IMR-90 (cell line): ENCODE measurements at regions not wholly inside any gene's neighbourhood (a gene's known extent, or its start where the extent isn't known, plus 50 kb on each side); places are given as distances from the start of the nearest gene placed in this dataset.

Experiments used
- ATAC-seq: fragments of 200-7000 bp; cut with Tn5 transposase; 2 replicates; pipeline ENCODE4 v1.9.1; 2020; ENCODE audit warnings: low read depth, mild to moderate bottlenecking, moderate library complexity
- BruUV-seq: library from RNA; stranded (reverse); fragments of 400-500 nt; replicated peaks from 2 replicates; lab custom pipeline; 2021; lab: Mats Ljungman, UMichigan
- CTCF ChIA-PET: fragments of 300-600 bp; formaldehyde crosslinking; extraction: SDS; loops from one replicate; lab custom pipeline; 2021; ENCODE audit warnings: antibody characterized with exemption; lab: Yijun Ruan, JAX
- POLR2A ChIA-PET: fragments of 300-600 bp; sonication (Branson Sonifier 250); formaldehyde crosslinking; loops from one replicate; lab custom pipeline; 2022; ENCODE audit warnings: antibody characterized with exemption; ENCODE audit not compliant: unreplicated experiment; lab: Charles Lee
- DNase-seq: peaks from one replicate; pipeline ENCODE4 v3.0.0; 2013
- H2AFZ ChIP-seq: replicated peaks from 2 replicates; pipeline ENCODE3; 2013; ENCODE audit warnings: low read length, mild to moderate bottlenecking; ENCODE audit not compliant: poor library complexity
- H2AK5ac ChIP-seq: 2 replicates; pipeline ENCODE4 v1.6.1; 2013; ENCODE audit warnings: low read depth, low read length, inconsistent platforms
- H2AK9ac ChIP-seq: replicated peaks from 2 replicates; pipeline ENCODE3; 2013; ENCODE audit warnings: mild to moderate bottlenecking, low read depth, low read length, moderate library complexity; ENCODE audit not compliant: poor library complexity
- H2BK120ac ChIP-seq: 2 replicates; pipeline ENCODE4 v1.6.1; 2013; ENCODE audit warnings: low read depth, low read length, inconsistent platforms
- H2BK15ac ChIP-seq: 3 replicates; pipeline ENCODE4 v1.6.1; 2013; ENCODE audit warnings: low read depth, low read length, inconsistent platforms
- H2BK20ac ChIP-seq: 2 replicates; pipeline ENCODE4 v1.6.1; 2013; ENCODE audit warnings: low read depth, mild to moderate bottlenecking, inconsistent platforms, low read length, moderate library complexity
- H2BK5ac ChIP-seq: 2 replicates; pipeline ENCODE4 v1.6.1; 2013; ENCODE audit warnings: mild to moderate bottlenecking, low read depth, low read length, inconsistent platforms; ENCODE audit not compliant: poor library complexity, severe bottlenecking
- H3K14ac ChIP-seq: replicated peaks from 2 replicates; pipeline ENCODE4 v1.6.1; 2013; ENCODE audit warnings: low read depth, low read length, inconsistent platforms
- H3K18ac ChIP-seq: 2 replicates; pipeline ENCODE4 v1.6.1; 2013; ENCODE audit warnings: low read depth, low read length, control low read depth
- H3K23ac ChIP-seq: 2 replicates; pipeline ENCODE4 v1.6.1; 2013; ENCODE audit warnings: low read depth, low read length, inconsistent platforms
- H3K27ac ChIP-seq: 2 replicates; pipeline ENCODE4 v1.5.1; 2013; ENCODE audit warnings: mild to moderate bottlenecking, control low read depth, low read length; ENCODE audit not compliant: insufficient read depth
- H3K27me3 ChIP-seq: 2 replicates; pipeline ENCODE4 v1.6.1; 2013; ENCODE audit warnings: low read length; ENCODE audit not compliant: control insufficient read depth, insufficient read depth
- H3K36me3 ChIP-seq: 2 replicates; pipeline ENCODE4 v1.6.1; 2013; ENCODE audit warnings: low read length, mixed read lengths; ENCODE audit not compliant: control insufficient read depth, insufficient read depth
- H3K4ac ChIP-seq: 2 replicates; pipeline ENCODE4 v1.6.1; 2013; ENCODE audit warnings: low read depth, low read length, inconsistent platforms
- H3K4me1 ChIP-seq: 2 replicates; pipeline ENCODE4 v1.6.1; 2013; ENCODE audit warnings: low read length, mixed read lengths; ENCODE audit not compliant: control insufficient read depth, insufficient read depth
- H3K4me2 ChIP-seq: 2 replicates; pipeline ENCODE4 v1.6.1; 2013; ENCODE audit warnings: low read depth, mild to moderate bottlenecking, control low read depth, low read length, moderate library complexity
- H3K4me3 ChIP-seq: 2 replicates; pipeline ENCODE4 v1.5.1; 2013; ENCODE audit warnings: low read depth, mild to moderate bottlenecking, control low read depth, low read length, moderate library complexity; ENCODE audit not compliant: insufficient read depth
- H3K56ac ChIP-seq: 2 replicates; pipeline ENCODE4 v1.6.1; 2013; ENCODE audit warnings: low read length, inconsistent platforms; ENCODE audit not compliant: insufficient read depth; ENCODE audit errors: extremely low read depth
- H3K79me1 ChIP-seq, 2 experiments: 2 replicates each; pipeline ENCODE4 v1.6.1; 2013; ENCODE audit warnings: low read length in 2 of 2, inconsistent platforms in 1 of 2, low read depth in 1 of 2
- H3K9ac ChIP-seq: 2 replicates; pipeline ENCODE4 v1.6.1; 2013; ENCODE audit warnings: low read depth, low read length, control low read depth
- H3K9me1 ChIP-seq: 2 replicates; pipeline ENCODE4 v1.6.1; 2013; ENCODE audit warnings: low read length, inconsistent platforms; ENCODE audit not compliant: insufficient read depth
- H3K9me3 ChIP-seq: 2 replicates; pipeline ENCODE4 v1.6.1; 2013; ENCODE audit warnings: low read length; ENCODE audit not compliant: control insufficient read depth, insufficient read depth
- H4K20me1 ChIP-seq: 2 replicates; pipeline ENCODE4 v1.6.1; 2013; ENCODE audit warnings: low read length, inconsistent platforms; ENCODE audit not compliant: insufficient read depth
- H4K5ac ChIP-seq: 2 replicates; pipeline ENCODE4 v1.6.1; 2013; ENCODE audit warnings: mild to moderate bottlenecking, low read depth, low read length, control low read depth
- H4K8ac ChIP-seq, 2 experiments: 2 replicates each; pipeline ENCODE4 v1.6.1; 2013; ENCODE audit warnings: low read depth in 2 of 2, low read length in 2 of 2, control low read depth in 1 of 2, inconsistent platforms in 1 of 2
- H4K91ac ChIP-seq: 2 replicates; pipeline ENCODE4 v1.6.1; 2013; ENCODE audit warnings: low read depth, low read length, inconsistent platforms; ENCODE audit not compliant: insufficient read depth
- BHLHE40 ChIP-seq: fragments of 150-350 bp; IDR thresholded peaks from 2 replicates; pipeline ENCODE4 v1.6.1; 2016; ENCODE audit warnings: mild to moderate bottlenecking, low read depth, low read length
- CHD1 ChIP-seq: IDR thresholded peaks from 2 replicates; pipeline ENCODE4 v1.6.1; 2012; ENCODE audit warnings: low read depth, low read length, improper control_type of control experiment
- CTCF ChIP-seq: conservative IDR thresholded peaks from 2 replicates; pipeline ENCODE4 v1.5.1; 2012; ENCODE audit warnings: mild to moderate bottlenecking, low read depth, low read length, improper control_type of control experiment
- ELK1 ChIP-seq: fragments of 150-350 bp; IDR thresholded peaks from 2 replicates; pipeline ENCODE4 v1.6.1; 2016; ENCODE audit warnings: low read depth, mild to moderate bottlenecking, low read length, moderate library complexity, borderline replicate concordance
- FOS ChIP-seq: fragments of 150-350 bp; IDR thresholded peaks from 2 replicates; pipeline ENCODE4 v1.6.1; 2016; ENCODE audit warnings: low read depth, low read length
- MAFK ChIP-seq: IDR thresholded peaks from 2 replicates; pipeline ENCODE4 v1.6.1; 2012; ENCODE audit warnings: low read depth, low read length, improper control_type of control experiment
- MAZ ChIP-seq: IDR thresholded peaks from 2 replicates; pipeline ENCODE4 v1.6.1; 2012; ENCODE audit warnings: low read depth, mild to moderate bottlenecking, low read length, improper control_type of control experiment, moderate library complexity, borderline replicate concordance
- MXI1 ChIP-seq: IDR thresholded peaks from 2 replicates; pipeline ENCODE4 v1.6.1; 2012; ENCODE audit warnings: low read depth, mild to moderate bottlenecking, low read length, moderate library complexity, borderline replicate concordance
- NFE2L2 ChIP-seq: fragments of 150-350 bp; IDR thresholded peaks from 2 replicates; pipeline ENCODE4 v1.6.1; 2016; ENCODE audit warnings: low read depth, mild to moderate bottlenecking, low read length
- POLR2A ChIP-seq: IDR thresholded peaks from 2 replicates; pipeline ENCODE4 v1.6.1; 2012; ENCODE audit warnings: mild to moderate bottlenecking, low read depth, low read length
- RAD21 ChIP-seq: IDR thresholded peaks from 2 replicates; pipeline ENCODE4 v1.6.1; 2012; ENCODE audit warnings: low read length, improper control_type of control experiment
- RCOR1 ChIP-seq: IDR thresholded peaks from 2 replicates; pipeline ENCODE4 v1.6.1; 2012; ENCODE audit warnings: mild to moderate bottlenecking, low read length, improper control_type of control experiment; ENCODE audit not compliant: insufficient replicate concordance
- RFX5 ChIP-seq: IDR thresholded peaks from 2 replicates; pipeline ENCODE4 v1.8.0; 2012; ENCODE audit warnings: low read depth, mild to moderate bottlenecking, low read length, moderate library complexity
- SMC3 ChIP-seq: fragments of 150-350 bp; IDR thresholded peaks from 2 replicates; pipeline ENCODE4 v1.6.1; 2016; ENCODE audit warnings: low read depth, mild to moderate bottlenecking, antibody characterized with exemption, low read length, moderate library complexity
- USF2 ChIP-seq: fragments of 150-350 bp; IDR thresholded peaks from 2 replicates; pipeline ENCODE4 v1.6.1; 2017; ENCODE audit warnings: mild to moderate bottlenecking, antibody characterized with exemption, low read length, low read depth
- dilution Hi-C: fragments of 300-500 bp; cut with HindIII; formaldehyde crosslinking; loops from one replicate; pipeline ENCODE4 v1.14.3; 2018; ENCODE audit warnings: low sequenced_read_pairs; ENCODE audit not compliant: unreplicated experiment
- in situ Hi-C: fragments of 300-500 bp; cut with MboI; formaldehyde crosslinking; loops from 3 replicates; pipeline ENCODE4 v1.14.3; 2019; ENCODE audit warnings: low sequenced_read_pairs, inconsistent platforms, mixed read lengths
- intact Hi-C: fragments of 100-400 bp; cut with micrococcal nuclease; formaldehyde crosslinking; loops from 2 replicates; pipeline ENCODE4 v1.10.0; 2022

GRCh38 chr2:58514252-58514651 lies 273.1 kb upstream of the FANCL start:
- Histone ChIP-seq H3K14ac (no peak overlapping the region), H4K91ac (no peak overlapping the region), H2AK5ac (no peak overlapping the region), H3K36me3 (no peaks in the 10 kb centered on the region), H3K9me1 (no peaks in the 10 kb centered on the region), H3K27ac (no peak overlapping the region), H3K4me2 (no peak overlapping the region), H3K18ac (no peak overlapping the region), H2AFZ (no peak overlapping the region), H3K79me1 (no peaks in the 10 kb centered on the region), H3K23ac (no peak overlapping the region), H2BK20ac (no peak overlapping the region), H3K9ac (no peak overlapping the region), H3K9me3 (no peaks in the 10 kb centered on the region), H2BK5ac (no peak overlapping the region), H3K4ac (no peak overlapping the region), H3K4me1 (no peaks in the 10 kb centered on the region), H3K27me3 (no peaks in the 10 kb centered on the region), H4K20me1 (no peaks in the 10 kb centered on the region), H2BK120ac (no peak overlapping the region), H2AK9ac (no peak overlapping the region), H2BK15ac (no peak overlapping the region), H3K4me3 (no peak overlapping the region), H3K56ac (no peak overlapping the region), H4K5ac (no peak overlapping the region), H4K8ac (no peak overlapping the region)
- dilution Hi-C loops, result no loop called here
- POLR2A ChIA-PET, result no interaction called here
- in situ Hi-C loops, result no loop called here
- no TSS peak for BruUV-seq
- DNase-seq (no peak), ATAC-seq (no peak)
- intact Hi-C loops, result no loop called here
- CTCF ChIA-PET, result no interaction called here
- no peak for TF ChIP-seq CTCF
- TF ChIP-seq ELK1, result no peak
- TF ChIP-seq POLR2A, result no peak
- TF ChIP-seq RCOR1, result no peak
- TF ChIP-seq SMC3, result no peak
- TF ChIP-seq MAZ, result no peak
- no peak for TF ChIP-seq MXI1
- no peak for TF ChIP-seq RAD21
- no peak for TF ChIP-seq RFX5
- no peak for TF ChIP-seq BHLHE40
- TF ChIP-seq MAFK, result no peak
- TF ChIP-seq NFE2L2, result no peak
- TF ChIP-seq USF2, result no peak
- no peak for TF ChIP-seq FOS
- no peak for TF ChIP-seq CHD1
